ENCODE measurements at regions not wholly inside any gene's neighbourhood (a gene's known extent, or its start where the extent isn't known, plus 50 kb on each side); places are given as distances from the start of the nearest gene placed in this dataset.

GRCh38 chrX:40479777-40480318, 100.9 kb upstream of the ATP6AP2 start:
- DNase-seq: no peak
- Histone ChIP-seq H3K9me3 (no peaks in the 10 kb centered on the region), H3K4me3 (no peak overlapping the region), H3K36me3 (no peaks in the 10 kb centered on the region), H3K4me1 (no peaks in the 10 kb centered on the region), H3K27ac (no peak overlapping the region), H3K27me3 (no peaks in the 10 kb centered on the region)
- in situ Hi-C loops (cut with MboI; ENCODE audit: low pct_ligation_motif_present in 1 of 4, low pct_unique_long_range_greater_than_20kb in 1 of 4, low sequenced_read_pairs in 3 of 4) (no loop called here), intact Hi-C loops (cut with DNase I; ENCODE audit: low total_unique reads) (no loop called here)
- TF ChIP-seq EP300 (IDR thresholded peaks at IDR 0.05; ENCODE audit: low read depth): no peak
- no peak for TF ChIP-seq CTCF (IDR thresholded peaks at IDR 0.05)
- TF ChIP-seq POLR2AphosphoS5 (IDR thresholded peaks at IDR 0.05): no peak
- TF ChIP-seq POLR2A (IDR thresholded peaks at IDR 0.05): no peak
- WGBS, 2 donors (ENCODE audit: low coverage in 1 of 2): 88 to 89% methylated on average over 3 to 7 of the region's 7 CpGs

- Histone ChIP-seq H3K4me1 (no peaks in the 10 kb centered on the region), H3K9me3 (no peaks in the 10 kb centered on the region), H3K36me3 (no peaks in the 10 kb centered on the region), H3K27me3 (no peaks in the 10 kb centered on the region), H3K27ac (no peak overlapping the region), H3K4me3 (no peak overlapping the region)
- in situ Hi-C loops (cut with MboI; ENCODE audit: low pct_ligation_motif_present in 1 of 4, low pct_unique_long_range_greater_than_20kb in 1 of 4, low sequenced_read_pairs in 3 of 4): no loop called here
- intact Hi-C loops (cut with DNase I; ENCODE audit: low total_unique reads): no loop called here
- DNase-seq: no peak
- TF ChIP-seq POLR2AphosphoS5 (IDR thresholded peaks at IDR 0.05) (no peak), POLR2A (IDR thresholded peaks at IDR 0.05) (no peak), CTCF (IDR thresholded peaks at IDR 0.05) (no peak), EP300 (IDR thresholded peaks at IDR 0.05; ENCODE audit: low read depth) (no peak)
- WGBS, 2 donors (ENCODE audit: low coverage in 1 of 2): 57% methylated on average over 2 of the region's 2 CpGs; no CpG with 5 or more reads in 1 of the 2 donors
Observed at GRCh38 chrX:40478474-40479065, 102.2 kb upstream of the ATP6AP2 start.

- Histone ChIP-seq H3K4me3 (no peak overlapping the region), H3K36me3 (no peaks in the 10 kb centered on the region), H3K27me3 (no peaks in the 10 kb centered on the region), H3K4me1 (peaks cover 0 to 7% (median 3%) of the 10 kb centered on the region in 4 donors), H3K27ac (no peak overlapping the region), H3K9me3 (no peaks in the 10 kb centered on the region)
- 81% methylated on average over 7 of the region's 7 CpGs; no CpG with 5 or more reads in 1 of the 2 donors for WGBS, 2 donors (ENCODE audit: low coverage in 1 of 2)
- in situ Hi-C loops (cut with MboI; ENCODE audit: low pct_ligation_motif_present in 1 of 4, low pct_unique_long_range_greater_than_20kb in 1 of 4, low sequenced_read_pairs in 3 of 4) (no loop called here), intact Hi-C loops (cut with DNase I; ENCODE audit: low total_unique reads) (no loop called here)
- TF ChIP-seq POLR2A (IDR thresholded peaks at IDR 0.05) (no peak), POLR2AphosphoS5 (IDR thresholded peaks at IDR 0.05) (no peak)
- no peak for DNase-seq
Observed at GRCh38 chrX:40476958-40477357, 103.8 kb upstream of the ATP6AP2 start.

- TF ChIP-seq EP300 (IDR thresholded peaks at IDR 0.05; ENCODE audit: low read depth) (no peak), POLR2AphosphoS5 (IDR thresholded peaks at IDR 0.05) (no peak), CTCF (IDR thresholded peaks at IDR 0.05) (no peak), POLR2A (IDR thresholded peaks at IDR 0.05) (no peak)
- 60% methylated on average over 9 of the region's 9 CpGs; no CpG with 5 or more reads in 1 of the 2 donors for WGBS, 2 donors (ENCODE audit: low coverage in 1 of 2)
- Histone ChIP-seq H3K9me3 (no peaks in the 10 kb centered on the region), H3K4me3 (no peak overlapping the region), H3K36me3 (no peaks in the 10 kb centered on the region), H3K27ac (no peak overlapping the region), H3K4me1 (peaks cover 0 to 14% (median 4%) of the 10 kb centered on the region in 4 donors), H3K27me3 (no peaks in the 10 kb centered on the region)
- DNase-seq: no peak
- intact Hi-C loops (cut with DNase I; ENCODE audit: low total_unique reads) (no loop called here), in situ Hi-C loops (cut with MboI; ENCODE audit: low pct_ligation_motif_present in 1 of 4, low pct_unique_long_range_greater_than_20kb in 1 of 4, low sequenced_read_pairs in 3 of 4) (no loop called here)
Observed at GRCh38 chrX:40474645-40475044, 106.1 kb upstream of the ATP6AP2 start.

Measured in transverse colon (tissue), 4 donors.